Superior temporal gyrus (tissue), 1 donor: ENCODE measurements at regions not wholly inside any gene's neighbourhood (a gene's known extent, or its start where the extent isn't known, plus 50 kb on each side); places are given as distances from the start of the nearest gene placed in this dataset.

ENCODE experiments used
- DNase-seq: peaks from one replicate; pipeline ENCODE4 v3.0.0-alpha.2; 2016; ENCODE audit errors: extremely low spot score

- peak; percentile 53 for DNase-seq
Observed at GRCh38 chr5:20276061-20276958, 288.3 kb upstream of the CDH18 start.

DNA sequence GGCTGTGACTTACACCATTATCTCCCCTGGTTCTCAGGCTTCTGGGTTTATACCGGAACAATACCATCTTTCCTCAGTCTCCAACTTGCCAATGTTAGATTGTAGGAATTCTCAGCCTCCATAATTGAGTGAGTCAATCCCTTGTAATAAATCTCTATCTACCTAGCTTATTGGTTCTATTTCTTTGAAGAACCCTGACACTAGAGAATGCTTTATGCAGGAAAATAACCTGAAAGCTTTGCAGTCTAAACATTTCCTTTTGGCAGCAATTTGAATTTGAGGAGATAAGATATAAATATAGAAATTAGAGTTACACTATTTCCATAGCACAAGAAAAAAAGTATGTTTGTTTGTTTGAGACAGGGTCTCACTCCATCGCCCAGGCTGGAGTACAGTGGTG, 278.1 kb upstream of the CDH18 start:
- no peak for DNase-seq

GRCh38 chr5:20262896-20263295, 274.9 kb upstream of the CDH18 start:
- no peak for DNase-seq

GRCh38 chr5:20254748-20255147, 266.7 kb upstream of the CDH18 start:
- no peak for DNase-seq

DNA sequence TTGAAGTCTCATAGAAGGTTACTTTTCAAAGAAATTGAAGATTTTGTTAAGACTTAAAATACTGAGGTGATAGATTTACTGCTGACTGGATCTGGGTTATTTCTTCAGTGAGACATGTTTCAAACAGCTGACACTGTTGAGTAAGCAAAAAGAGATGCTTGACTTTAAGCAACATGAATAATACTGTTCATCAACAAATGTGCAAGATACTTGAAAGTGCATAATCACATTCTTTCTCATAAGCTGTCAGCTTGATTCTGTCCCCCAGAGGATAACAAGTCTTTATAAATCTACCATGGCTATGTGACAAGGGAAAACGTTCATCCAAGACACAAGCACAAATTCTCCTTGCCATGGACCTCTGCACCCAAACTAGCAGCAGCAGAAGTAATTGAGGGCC, 260.1 kb upstream of the CDH18 start:
- DNase-seq: no peak

DNA sequence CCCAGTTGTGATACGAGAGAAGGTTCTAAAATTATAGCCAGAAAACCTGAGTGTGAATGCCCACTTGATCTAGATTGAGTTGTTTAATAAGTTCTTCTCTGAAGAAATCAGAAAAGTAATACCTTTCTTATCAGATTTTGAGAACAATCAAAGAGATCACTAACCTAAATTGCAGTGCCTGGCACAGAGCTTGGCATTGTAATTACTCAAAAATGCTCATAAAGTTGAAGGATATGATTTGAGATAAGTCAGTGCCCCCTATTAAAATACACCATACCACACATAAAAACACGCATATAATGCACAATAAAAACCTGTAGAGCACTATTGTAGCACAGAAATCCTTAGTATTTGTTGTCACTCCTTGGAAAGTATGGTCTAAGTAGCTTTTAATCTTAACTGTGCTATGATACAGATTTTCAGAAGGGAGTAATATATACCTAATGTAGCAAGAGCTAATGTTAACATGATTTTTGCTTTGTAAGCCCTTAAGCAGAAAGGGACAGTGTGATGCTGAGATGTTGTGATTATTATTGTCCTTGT, 257.5 kb upstream of the CDH18 start:
- no peak for DNase-seq

GRCh38 chr5:20241351-20241750, 253.4 kb upstream of the CDH18 start:
- no peak for DNase-seq

GRCh38 chr5:20231040-20231439, 243.0 kb upstream of the CDH18 start:
- no peak for DNase-seq

DNA sequence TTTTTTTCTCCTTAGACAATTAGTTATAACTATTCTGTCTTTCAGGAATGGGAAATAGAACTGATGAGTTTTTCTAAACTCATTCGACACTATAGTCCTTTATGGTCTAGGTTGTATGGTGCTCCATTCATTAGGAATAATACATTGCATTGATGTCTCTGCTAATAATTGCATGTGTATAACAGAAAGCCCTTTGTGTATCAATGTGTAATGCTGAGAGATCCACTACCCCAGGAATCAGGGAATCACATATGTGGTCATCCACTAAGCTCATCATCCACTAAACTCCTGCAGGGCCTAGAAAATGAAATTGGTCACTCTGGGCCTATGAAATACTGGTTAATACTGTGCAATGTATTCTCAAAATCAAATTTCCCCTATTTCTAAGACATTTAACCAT, 242.0 kb upstream of the CDH18 start:
- no peak for DNase-seq

GRCh38 chr5:20229303-20230005, 241.5 kb upstream of the CDH18 start:
- no peak for DNase-seq

GRCh38 chr5:20224966-20225365, 237.0 kb upstream of the CDH18 start:
- DNase-seq: no peak

- no peak for DNase-seq
Observed at GRCh38 chr5:20224046-20224445, 236.0 kb upstream of the CDH18 start.

GRCh38 chr5:20223451-20223850, 235.5 kb upstream of the CDH18 start:
- no peak for DNase-seq

DNA sequence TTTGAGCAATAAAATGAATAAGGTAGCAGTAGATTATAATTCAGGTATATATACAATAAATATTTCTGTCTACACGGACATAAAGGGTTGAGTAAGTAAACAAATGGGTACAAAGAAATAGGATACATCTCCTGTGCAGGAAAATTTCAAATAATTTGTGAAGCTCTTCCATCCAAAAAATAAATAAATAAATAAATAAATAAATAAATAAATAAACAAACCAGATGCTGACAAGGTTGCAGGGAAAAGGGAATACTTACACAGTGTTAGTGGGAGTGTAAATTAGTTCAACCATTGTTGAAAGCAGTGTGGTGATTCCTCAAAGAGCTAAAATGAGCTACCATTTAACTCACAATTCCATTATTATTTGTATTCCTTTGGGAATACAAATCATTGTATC, 227.3 kb upstream of the CDH18 start:
- no peak for DNase-seq

- DNase-seq: no peak
Observed at GRCh38 chr5:20213803-20214202, 225.8 kb upstream of the CDH18 start.

DNA sequence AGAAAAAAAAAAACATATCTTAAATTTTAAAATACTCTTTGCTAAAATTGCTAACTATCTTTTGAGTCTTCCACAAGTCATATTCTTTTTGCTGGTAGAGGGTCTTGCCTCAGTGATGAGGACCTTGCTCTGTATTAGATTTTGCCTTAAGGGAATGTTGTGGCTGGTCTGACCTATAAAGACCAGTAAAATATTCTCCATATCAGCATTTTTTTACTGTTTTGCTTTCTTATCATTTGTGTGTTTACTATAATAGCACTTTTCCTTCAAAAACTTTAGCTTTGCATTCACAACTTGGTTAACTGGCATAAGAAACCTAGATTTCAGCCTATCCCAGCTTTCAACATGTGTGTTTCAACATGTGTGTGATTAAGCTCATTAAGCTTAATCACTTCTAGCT, 224.7 kb upstream of the CDH18 start:
- DNase-seq: no peak

GRCh38 chr5:20166456-20166855, 178.5 kb upstream of the CDH18 start:
- DNase-seq: no peak

DNA sequence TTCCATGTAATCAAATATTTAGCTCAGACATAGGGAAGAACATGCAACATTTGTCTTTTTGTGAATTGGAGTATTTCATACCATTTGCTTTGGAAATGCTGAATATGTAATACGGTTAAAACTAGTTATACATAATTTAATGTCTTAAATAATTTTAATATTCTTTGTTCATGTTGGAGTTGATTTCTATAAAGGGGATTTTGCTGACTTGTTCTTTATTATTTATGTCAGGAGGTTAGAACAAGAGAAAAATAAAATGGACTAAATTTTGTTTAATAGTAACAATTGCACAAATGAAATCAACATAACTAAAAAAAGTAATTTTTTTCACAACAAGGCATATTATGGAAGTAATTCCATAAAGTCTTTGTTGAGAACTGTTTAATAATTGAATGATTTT, 170.0 kb upstream of the CDH18 start:
- no peak for DNase-seq

- no peak for DNase-seq
Observed at GRCh38 chr5:20157089-20157488, 169.1 kb upstream of the CDH18 start.

DNA sequence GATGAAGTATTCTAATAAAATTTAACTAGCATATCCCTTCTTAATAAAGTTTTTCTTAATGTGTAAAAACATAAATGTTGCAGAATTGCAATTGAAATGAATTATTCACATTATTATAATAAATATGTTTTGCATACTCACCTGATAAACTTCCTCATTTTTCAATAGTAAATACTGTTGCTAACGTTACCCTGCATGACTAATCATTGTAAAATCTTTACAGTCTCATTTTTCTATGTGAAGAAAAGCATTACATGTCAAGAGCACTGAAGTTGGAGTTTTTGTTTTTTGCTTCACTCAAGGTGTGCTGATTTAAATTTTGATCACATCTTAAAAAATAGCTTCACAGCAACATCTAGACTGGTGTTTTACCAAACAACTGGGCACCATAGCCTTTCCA, 157.2 kb upstream of the CDH18 start:
- no peak for DNase-seq

- DNase-seq: no peak
Observed at GRCh38 chr5:20129501-20129900, 141.5 kb upstream of the CDH18 start.

DNA sequence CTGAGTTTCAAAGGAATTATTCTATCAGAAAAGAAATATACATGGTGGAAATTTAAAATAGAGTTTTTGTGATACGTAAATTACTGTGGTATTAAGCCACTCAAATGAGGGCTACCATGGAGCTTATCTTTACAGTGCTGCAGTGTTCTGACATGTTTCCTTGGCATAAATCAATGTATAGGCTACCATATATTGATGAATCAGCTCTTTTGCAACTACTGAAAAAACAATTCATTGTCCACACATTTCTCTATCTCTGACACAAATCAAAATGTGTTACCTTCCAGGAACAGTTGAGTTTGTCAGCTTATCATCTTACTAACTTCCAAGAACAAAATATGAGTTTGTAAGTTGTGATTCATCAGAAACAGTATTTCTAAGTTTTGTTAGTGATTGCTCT, 140.3 kb upstream of the CDH18 start:
- no peak for DNase-seq

- no peak for DNase-seq
Observed at GRCh38 chr5:20114526-20114925, 126.5 kb upstream of the CDH18 start.
